NCI-H510A treated with DMSO at 0.1 percent for 48 hours (cell line): ENCODE measurements at regions not wholly inside any gene's neighbourhood (a gene's known extent, or its start where the extent isn't known, plus 50 kb on each side); places are given as distances from the start of the nearest gene placed in this dataset.

Experiments used
- DNase-seq: peaks from one replicate; lab custom pipeline; 2025; lab: John Stamatoyannopoulos, UW

- no peak for DNase-seq
Observed at GRCh38 chr13:34414616-34415015, 527.5 kb upstream of the NBEA start.

GRCh38 chr13:34416971-34417380 is 525.1 kb upstream of the NBEA start:
- peak; percentile 7 for DNase-seq

GRCh38 chr13:34417896-34418295 is 524.2 kb upstream of the NBEA start:
- DNase-seq = no peak

GRCh38 chr13:34419025-34419424 is 523.0 kb upstream of the NBEA start:
- peak; percentile 76 for DNase-seq

- peak; percentile 2 for DNase-seq
Observed at GRCh38 chr13:34419755-34420154, 522.3 kb upstream of the NBEA start.

GRCh38 chr13:34420702-34421346 is 521.2 kb upstream of the NBEA start:
- no peak for DNase-seq

GRCh38 chr13:34421347-34421719 is 520.7 kb upstream of the NBEA start:
- no peak for DNase-seq

- DNase-seq = no peak
Observed at GRCh38 chr13:34421858-34422475, 520.1 kb upstream of the NBEA start.

- DNase-seq = no peak
Observed at GRCh38 chr13:34422956-34423355, 519.1 kb upstream of the NBEA start.

GRCh38 chr13:34425327-34425949 is 516.6 kb upstream of the NBEA start:
- DNase-seq = no peak

- no peak for DNase-seq
Observed at GRCh38 chr13:34428911-34429310, 513.2 kb upstream of the NBEA start.

GRCh38 chr13:34430294-34430693 is 511.8 kb upstream of the NBEA start:
- DNase-seq = no peak

- no peak for DNase-seq
Observed at GRCh38 chr13:34431827-34432581, 510.1 kb upstream of the NBEA start.

GRCh38 chr13:34435338-34435737 is 506.7 kb upstream of the NBEA start:
- no peak for DNase-seq

GRCh38 chr13:34437873-34438272 is 504.2 kb upstream of the NBEA start:
- no peak for DNase-seq

- no peak for DNase-seq
Observed at GRCh38 chr13:34452831-34453230, 489.2 kb upstream of the NBEA start.

GRCh38 chr13:34458756-34459715 is 483.0 kb upstream of the NBEA start:
- DNase-seq = peak; percentile 73

GRCh38 chr13:34459856-34460255 is 482.2 kb upstream of the NBEA start:
- DNase-seq = peak; percentile 19

- no peak for DNase-seq
Observed at GRCh38 chr13:34462843-34463242, 479.2 kb upstream of the NBEA start.

- no peak for DNase-seq
Observed at GRCh38 chr13:34464011-34464410, 478.1 kb upstream of the NBEA start.

GRCh38 chr13:34465423-34465922 is 476.6 kb upstream of the NBEA start:
- DNase-seq = no peak
